ENCODE measurements at regions not wholly inside any gene's neighbourhood (a gene's known extent, or its start where the extent isn't known, plus 50 kb on each side); places are given as distances from the start of the nearest gene placed in this dataset.

DNA sequence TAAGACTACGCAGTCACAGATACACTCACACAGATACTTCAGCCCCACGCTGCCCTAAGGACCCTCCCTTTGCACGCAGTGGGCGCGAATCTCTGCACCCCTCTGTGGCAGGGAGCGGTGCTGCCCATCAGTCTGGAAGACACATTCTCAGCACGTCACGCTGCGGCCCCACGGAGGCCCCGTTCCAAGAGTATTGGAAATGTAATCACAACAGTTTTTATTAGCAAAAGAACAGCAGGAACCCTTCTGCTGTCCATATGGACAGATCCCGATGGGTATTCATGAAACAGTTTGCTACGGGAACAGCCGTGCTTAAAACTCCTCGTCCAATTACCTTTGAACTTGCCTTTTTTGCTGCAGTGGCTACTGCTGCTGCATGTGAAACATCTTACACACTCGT lies 131.0 kb downstream of the RPS24 start:
- no peak for DNase-seq

DNA sequence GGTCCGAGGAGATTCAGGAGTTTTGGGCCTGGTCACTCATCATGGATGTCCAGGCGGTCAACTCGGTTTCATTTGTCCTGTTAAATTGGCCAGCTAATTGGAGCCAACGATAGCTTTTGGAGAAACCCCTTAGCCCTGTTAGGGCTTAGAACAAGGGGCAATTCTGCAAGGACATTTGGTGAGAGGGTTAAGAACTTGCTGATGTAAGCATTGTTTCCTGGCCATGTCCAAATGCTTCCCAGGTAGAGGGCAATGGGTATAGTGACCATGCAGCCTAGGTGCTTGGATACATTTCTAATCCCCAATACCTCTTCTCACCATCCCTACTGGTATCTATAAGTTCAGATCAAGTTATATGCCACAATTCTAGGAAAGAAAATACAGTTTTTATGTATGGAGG lies 131.5 kb downstream of the RPS24 start:
- DNase-seq: no peak

DNA sequence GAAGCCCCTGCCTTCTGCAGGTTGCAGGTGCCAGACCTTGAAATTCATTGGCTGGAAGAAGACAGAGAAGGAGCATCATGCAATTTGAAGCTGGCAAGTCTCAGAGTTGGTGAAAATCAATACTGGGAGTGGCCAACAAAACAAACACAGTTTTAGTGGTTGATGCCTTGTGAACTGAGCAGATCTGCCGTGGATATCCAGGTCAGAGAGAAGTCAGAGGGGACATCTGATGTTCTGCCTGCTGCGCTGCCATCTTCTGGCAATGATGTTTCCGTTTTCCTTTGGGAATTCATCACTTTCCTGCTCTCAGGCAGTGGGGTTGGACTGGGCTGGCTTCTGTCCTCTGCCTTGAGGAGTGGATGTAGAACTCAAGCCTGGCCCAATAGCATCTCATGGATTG lies 132.0 kb downstream of the RPS24 start:
- no peak for DNase-seq

DNA sequence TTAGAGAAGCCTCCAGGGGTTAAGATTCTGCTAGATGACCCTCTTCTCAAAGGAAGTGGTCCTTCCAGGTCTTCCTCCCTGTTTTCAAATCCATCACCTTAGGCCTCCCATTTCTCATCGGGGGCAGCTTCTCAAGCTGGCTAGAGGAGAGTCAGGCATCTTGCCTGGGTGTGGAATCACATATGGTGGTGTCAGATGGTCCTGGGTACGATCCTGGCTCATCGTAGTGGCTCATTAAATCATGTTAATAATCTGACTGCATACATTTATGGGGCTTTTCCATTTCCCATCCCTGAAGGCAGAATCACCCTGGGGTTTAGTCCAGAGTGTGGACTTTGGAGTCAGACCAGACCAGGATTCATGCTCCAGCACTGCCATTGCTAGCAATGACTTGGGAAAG lies 132.6 kb downstream of the RPS24 start:
- DNase-seq: no peak

DNA sequence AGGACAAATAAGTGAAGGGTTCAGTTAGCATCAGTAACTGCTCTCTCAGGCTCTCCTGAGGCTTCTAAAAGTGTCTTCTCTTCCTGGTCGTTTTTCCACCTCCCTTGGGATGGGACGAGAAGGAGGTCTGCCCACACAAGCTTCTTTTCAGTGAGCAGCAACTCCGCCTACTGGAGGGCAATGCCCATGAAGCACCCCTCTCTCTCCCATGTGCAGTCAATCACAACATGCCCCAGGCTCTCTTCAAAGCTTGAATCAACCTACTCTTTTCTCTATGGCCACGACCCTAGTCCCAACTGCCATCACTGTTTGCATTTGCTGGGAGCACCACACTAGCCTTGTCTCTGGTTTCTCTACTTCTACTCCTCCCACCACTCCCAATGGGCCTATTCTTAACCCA lies 135.6 kb downstream of the RPS24 start:
- DNase-seq: no peak

DNA sequence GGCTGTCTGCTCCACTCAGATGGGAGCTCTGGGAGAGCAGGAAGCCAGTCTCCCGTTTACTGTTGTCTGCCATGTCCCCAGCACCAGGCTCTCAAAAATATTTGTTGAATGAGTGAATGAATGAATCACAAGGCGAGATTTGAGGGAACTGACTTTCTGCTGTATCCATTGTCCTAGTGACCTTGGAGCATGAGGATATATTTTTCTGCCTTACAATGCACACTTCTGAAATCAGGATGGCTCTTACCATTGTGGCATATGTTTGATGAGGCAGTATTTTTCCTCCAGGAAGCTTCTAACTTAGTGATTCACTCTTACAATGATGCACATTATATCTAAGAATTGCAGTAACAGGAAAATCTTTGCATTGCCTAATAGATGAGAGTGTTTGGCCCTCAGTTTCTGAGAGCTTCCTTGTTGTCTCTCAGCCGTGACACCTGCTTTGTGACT lies 136.4 kb downstream of the RPS24 start:
- no peak for DNase-seq

DNA sequence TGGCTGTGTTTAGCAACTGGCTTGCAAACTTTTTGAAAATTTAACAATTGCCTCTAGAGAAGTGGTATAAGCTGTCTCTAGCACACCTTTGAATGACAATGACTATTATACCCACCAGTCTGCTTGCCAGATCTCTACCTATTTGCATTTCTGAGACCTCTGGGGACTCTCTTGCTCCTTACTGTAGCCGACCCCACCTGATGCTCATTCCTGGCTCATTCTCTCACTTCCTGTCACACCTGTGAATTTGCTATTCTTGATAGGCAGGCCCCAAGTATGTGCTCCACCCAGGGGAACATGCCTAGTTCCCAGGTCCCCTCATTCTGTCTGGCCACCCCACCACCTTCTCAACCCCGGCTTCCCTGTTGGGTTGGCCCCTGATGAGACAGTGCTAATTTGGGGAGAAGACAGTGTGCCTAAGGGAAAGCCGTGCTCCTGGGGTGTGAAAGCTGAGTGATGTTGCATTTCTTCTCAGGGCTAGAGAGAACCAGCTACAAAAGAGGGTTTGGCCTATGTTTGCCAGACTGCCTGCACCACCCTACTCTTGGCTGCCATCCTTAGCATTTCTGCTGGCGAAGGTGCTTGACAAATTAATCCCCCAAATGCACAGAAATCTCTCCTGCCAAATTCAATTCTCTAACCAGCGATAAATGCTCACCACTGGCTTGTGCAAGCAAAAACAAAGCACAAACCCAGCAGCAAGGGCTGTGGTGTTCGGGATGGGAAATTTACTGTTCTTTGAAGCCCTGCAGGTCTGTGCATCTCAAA lies 138.2 kb downstream of the RPS24 start:
- DNase-seq: no peak

DNA sequence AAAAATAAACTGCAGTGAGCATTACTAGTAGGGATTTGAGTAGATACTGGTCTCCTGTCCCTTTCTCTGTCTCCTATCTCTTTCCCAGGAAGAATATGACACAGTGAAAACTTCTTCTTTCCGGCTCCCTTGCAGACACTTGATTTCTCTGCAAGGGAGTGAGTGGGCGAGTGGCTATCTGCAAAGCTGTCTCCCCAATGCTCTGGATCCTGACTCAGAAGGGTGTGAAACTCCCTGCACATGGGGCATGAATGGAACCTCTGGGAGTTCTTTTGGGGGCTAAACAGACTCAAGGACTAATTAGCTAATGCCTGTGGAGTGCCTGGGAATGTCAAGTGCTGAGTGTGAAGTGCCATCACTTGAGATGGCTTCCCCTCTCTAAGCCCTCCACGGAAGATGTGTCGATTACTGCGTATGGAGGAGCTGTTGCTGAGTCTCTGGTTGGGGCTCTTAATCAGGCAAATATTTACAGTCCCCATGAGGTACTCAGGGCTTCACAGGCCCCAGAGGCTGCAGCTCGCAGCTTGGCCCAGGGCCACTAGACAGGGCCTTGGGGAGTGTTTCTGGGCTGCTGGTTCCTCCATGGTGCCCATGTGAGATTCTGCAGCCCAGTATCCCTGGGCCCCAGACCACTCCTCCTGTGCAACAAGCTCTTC lies 139.8 kb downstream of the RPS24 start:
- no peak for DNase-seq

DNA sequence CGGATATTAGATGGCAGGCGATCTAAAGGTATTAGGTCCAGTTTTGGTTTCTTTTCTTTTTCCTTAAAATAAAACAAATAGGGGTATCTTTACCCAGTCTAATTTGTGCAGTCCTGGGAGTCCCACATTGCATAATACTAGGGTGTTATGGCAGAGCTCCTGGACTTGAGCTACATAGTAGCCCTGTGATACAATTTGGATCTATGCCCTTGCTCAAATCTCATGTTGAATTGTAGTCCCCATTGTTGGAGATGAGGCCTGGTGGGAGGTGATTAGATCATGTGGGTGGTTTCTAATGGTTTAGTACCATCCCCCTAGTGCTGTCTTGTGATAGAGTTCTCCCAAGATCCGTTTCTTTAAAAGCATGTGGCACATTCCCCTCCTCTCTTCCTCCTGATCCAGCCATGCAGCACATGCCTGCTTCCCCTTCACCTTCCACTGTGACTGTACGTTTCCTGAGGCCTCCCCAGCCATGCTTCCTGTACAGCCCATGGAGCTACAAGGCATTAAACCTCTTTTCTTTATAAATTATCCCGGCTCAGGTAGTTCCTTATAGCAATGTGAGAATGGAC lies 141.9 kb downstream of the RPS24 start:
- DNase-seq: no peak

DNA sequence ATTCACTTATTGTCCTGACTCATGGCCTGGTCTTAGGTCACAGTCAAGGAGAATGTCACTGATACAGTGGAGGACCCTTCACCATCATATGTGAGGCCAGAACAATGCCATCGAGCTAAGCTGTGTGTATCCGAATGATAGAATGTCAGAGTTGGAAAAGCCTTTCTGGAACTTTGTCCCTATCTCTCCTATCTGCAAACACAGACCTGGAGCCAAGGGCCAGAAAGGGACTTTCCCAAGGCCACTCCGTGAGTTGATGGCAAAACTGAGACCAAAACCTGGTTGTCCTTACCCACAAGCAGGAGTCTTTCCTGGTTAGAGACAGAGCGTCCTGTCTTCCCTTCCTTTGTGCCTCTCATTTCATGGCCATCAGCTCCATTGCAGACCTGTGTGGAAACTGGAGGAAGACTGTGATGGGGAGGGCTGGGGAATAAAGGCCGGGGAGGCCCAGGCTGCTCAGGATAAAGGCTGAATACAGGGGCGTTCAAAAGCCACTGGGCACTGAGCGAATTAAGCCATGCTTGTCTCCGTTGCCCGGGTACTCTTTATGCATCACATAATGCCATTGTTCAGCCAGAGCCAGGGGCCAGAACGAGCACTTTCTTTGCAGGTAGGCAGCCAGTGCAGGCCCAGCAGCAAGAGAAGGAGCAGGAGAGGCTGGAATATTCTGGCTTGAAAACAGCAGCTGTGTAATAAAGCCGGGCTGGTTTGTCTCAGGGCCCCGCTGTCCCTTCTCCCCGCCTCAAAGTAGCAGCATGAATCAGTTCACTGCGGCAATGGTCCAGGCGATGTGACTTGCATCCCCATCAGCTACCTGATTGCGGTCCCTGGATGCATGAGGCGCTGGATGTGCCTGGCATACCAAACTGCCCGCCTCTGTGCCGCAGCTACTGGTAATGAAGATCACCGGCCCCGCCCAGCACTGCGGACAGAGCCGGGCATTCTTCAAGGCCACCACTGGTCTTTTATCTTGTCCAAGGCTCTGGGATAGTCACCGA lies 143.0 kb downstream of the RPS24 start:
- no peak for DNase-seq

DNA sequence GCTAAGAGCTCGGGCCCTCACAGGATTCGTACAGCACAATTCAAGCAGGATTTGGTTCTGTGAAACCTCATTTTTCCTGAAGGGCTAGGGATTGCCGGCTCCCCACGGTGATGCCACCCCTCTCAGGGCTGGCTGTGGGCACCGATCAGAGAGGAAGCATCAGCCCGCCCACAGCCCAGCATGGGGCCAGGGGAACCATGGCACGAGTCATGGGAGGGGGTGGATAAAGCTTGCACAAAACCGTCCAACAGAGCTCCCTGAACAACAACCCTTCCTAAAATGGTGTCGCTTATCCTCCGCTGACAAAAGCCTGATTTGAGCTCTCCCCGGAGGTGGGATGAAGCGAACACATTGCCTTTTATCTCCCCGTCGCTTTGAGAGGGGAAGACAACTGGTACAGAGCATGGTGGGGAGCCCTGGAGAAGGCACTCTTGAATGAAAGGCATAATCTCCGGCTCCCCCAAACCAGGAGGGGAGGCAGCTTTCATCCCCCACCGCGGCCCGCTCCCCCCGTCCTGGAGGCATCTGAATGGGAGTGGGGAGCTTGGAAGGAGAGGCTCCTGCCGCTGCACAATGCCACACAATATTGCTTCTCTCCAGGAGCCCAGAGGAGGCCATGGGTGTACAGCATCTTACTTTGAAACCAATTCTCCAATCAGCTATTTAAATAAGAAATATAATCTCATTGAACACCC lies 144.0 kb downstream of the RPS24 start:
- no peak for DNase-seq

DNA sequence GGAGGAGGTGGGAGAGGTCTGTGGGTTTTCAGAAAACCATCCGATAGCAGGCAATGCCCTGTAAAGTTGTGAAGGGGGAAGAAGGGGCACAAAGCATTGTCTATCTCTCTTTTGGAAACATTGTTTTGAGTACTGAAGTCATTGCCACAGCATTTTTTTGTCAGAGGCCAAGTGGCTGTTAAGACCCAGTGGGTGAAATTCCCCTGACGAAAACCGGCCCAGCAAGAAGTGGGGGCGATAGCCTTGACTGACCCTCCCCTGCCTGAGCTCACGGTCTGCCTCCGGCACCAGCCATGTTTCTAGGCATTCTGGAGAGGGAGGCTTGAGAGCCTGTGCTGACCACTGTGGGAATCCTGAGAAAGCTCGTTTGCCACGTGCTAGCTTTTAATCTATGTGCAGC lies 144.7 kb downstream of the RPS24 start:
- DNase-seq: no peak

DNA sequence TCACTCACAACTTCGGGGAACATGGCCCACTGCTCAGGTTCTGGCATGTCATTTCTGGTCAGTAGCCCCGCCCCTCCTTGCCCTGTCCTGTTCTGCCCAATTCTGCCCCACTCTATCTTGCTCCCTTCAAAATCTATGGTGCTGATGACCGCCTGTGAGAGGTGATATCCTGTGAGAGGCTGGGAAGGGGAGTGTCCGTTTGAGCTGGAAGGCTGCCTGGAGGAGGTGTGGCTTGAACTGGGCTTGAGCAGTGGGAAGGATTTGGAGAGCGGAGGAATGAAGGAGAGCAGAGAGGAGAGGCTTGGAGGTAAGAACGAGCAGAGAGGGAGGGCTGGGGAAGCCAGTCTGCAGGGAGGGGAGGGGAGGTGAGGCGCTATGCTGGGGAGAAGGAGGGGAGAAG lies 145.3 kb downstream of the RPS24 start:
- DNase-seq: no peak

DNA sequence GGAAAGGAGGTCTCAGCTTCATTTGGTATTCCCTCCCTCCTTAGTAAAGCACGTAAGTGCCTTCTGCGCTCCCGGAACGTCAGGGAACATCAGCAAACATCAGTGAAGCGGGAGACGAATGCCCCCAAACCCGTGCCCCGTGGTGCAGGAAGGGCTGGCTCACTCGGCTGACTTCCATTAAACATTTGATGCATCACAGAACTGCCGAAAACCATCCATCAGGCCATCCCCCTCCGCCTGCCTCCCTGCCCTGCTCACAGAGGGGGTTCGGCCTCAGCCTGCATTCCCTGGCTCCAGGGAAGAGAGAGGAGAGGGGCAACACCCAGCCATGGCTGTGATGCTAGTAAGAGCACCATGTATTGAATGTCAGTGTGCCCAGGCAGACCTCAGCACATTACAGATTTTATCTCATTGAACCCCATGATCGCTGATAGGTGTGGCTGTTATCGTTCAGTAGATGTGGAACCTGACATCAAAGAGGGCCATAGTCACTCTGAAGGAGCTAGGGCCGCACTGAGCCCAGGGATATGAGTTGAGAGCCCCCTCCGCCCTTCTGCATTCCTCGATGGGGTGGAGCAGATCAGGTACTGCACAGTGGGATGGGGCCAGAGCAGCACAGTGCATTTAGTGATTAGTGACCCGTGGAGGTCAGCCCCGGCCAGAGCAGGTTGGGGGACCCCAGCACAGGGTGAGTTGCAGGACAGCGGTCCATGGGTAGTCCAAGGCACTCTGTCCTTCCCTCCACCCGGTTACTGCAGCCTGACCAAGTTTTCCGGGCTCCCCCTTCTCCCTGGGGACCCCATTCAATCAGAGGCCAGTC lies 146.4 kb downstream of the RPS24 start:
- DNase-seq: no peak

DNA sequence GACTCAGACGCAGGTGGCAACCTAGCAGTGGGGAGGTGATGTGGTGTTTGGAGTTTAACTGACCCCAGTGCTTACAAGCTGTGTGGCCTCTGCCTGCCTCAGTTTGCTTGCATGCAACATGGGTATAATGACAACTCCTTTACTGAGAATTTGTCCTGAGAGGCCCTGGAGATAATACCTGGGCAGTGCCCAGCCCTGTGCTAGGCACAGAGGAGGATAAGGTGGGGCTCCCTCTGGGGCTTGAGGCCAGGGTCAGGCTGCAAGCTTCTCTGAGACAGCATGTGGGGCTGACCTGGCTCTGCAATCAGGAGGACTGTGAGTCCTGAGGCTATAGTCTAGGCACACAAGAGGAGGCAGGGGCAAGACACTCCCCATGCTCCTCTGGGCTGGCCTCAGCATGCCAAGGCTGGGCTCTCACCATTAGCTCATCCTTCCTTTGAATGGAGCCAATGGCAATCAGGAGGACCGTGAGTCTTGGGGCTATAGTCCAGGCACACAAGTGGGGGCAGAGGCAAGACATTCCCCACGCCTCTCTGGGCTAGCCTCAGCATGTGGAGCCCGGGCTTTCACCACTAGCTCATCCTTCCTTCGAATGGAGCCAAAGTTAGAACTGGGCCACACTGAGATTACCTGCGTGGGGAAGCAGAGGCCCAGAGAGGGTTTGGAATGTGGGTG lies 147.9 kb downstream of the RPS24 start:
- DNase-seq: no peak

DNA sequence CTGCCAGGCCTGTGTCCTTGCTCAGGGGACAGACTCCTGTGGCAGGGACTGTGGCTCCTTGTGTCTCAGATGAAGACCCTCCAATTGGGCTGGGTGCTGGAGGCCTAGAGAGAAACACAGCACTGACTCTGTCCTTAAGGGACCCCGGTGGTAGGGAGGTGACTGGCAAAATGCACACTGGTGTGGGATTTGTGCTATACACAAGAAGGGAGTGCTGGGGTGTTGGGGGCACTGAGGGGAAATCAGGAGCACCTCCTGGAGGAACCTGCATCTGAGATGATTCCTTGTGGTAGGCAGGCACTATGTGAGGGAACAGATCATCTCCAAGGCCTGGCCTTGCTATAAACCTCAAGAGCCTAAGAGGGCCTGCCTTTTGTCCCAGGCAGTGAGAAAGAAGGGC lies 149.2 kb downstream of the RPS24 start:
- DNase-seq: no peak

DNA sequence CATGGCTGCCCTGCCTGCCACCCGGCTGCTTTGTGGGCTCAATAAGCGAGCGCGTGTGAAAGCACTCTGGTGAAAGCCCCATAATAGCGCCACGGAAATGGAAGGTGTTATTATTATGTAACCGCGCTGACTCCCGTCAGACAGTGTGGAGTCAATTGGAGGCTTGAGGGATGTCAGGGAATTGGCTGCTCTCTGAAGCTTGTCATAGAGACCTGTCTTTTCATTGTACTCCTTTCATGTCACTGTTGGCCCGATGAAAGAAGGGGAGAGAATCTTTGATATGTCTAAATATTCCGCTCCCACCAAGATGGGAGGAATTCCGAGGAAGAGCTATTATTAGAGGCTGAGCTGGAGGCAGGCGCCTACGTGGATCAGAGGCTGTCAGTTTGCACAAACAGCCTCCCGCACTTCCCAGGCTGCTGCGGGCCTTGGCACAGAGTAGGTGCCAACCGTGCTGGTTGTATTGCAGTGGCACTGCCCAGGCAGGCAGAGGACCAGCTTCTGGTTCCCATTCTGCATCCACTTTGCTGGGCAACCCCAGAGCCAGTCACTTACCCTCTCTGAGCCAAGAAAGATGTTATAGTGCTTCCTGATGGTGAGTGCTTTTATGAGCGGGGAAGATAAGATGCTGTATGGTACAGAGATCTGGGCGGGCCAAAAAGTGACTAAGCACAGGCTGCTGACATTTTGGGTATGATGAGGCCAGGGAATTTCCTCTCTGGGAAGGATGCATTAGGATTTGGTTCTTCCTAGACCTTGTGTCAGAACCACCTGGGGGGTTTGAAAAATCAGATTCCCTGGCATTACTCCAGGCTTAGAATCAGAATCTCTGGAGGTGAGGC lies 151.4 kb downstream of the RPS24 start:
- no peak for DNase-seq

DNA sequence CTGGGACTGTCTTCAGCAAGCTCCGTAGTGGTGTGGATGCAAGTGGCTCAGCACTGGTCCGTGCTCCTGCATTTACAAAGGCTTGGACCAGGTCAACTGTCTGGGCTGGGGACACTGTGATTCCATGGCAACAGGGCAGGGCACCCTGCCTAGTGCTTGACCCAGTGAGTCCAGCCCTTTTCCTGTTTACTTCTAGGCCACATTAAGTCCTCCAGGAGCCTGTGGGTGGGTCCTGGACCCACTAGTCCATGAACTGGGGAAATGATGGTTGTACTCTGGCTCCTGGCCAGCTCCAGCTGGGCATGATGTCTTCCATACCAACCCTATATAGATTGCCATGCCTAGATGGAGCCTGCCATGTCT lies 152.0 kb downstream of the RPS24 start:
- no peak for DNase-seq

DNA sequence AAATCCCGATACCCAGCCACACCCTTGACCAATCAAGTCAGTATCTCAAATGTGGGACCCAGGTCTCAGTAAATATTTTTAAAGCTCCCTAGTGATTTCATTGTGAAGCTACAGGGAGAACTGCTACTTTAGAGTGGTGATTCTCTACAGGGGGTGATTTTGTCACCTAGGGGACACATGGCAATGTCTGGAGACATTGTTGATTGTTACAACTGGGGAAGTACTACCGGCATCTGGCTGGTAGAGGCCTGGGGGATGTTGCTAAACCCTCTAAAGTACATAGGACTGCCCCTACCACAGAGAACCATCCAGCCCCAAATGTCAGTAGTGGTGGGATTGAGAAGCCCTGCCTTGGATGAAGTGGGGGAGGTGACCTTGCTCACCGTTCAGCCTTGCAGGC lies 152.9 kb downstream of the RPS24 start:
- no peak for DNase-seq

DNA sequence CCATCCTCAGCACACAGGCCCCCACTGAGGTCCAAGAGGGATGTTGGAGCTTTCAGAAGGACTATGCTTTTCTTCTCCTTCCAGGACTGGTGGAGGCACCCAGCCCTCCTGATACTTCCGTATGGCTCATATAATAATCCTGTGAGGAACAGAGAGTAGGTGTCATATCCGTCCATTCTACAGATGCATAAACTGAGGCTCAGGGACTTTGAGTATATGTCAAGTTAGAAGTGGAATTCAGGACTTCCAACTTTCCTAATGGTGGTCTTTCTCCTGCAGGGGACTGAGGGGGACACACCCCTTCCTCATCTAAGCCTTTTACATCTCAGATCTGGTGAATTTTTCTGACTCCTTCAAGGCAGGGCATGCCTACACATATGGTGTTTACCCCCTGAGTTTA lies 153.7 kb downstream of the RPS24 start:
- no peak for DNase-seq

Measured in CD4-positive, alpha-beta T cell treated with Interleukin-15 for 1 hour (primary cell).